Ureter (tissue), 1 donor: ENCODE measurements at regions not wholly inside any gene's neighbourhood (a gene's known extent, or its start where the extent isn't known, plus 50 kb on each side); places are given as distances from the start of the nearest gene placed in this dataset.

ENCODE experiments used
- DNase-seq: peaks from one replicate; pipeline ENCODE4 v3.0.0-alpha.2; 2020; ENCODE audit warnings: low spot score
- donor health status: DM: yes; HTN: yes; CAD: no.

DNA sequence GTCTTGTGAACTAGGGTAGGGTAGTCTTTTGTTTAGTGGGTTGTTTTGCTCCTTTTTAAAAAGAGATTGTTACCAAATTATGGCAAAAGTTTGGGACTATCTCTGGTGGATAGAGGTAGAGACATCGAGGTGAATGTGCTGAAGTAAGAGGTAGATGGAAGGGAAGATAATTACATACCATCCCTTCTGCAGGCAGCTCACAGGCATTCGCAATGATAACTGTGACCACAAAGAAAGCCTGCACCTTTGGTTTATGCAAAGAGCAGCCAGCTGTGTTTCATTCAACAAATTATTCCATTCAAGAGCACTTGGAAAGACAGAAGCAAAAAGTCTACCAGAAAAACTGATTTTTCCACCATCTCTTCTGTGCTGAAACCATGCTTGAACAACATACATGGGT is 155.6 kb downstream of the GATB start:
- no peak for DNase-seq

DNA sequence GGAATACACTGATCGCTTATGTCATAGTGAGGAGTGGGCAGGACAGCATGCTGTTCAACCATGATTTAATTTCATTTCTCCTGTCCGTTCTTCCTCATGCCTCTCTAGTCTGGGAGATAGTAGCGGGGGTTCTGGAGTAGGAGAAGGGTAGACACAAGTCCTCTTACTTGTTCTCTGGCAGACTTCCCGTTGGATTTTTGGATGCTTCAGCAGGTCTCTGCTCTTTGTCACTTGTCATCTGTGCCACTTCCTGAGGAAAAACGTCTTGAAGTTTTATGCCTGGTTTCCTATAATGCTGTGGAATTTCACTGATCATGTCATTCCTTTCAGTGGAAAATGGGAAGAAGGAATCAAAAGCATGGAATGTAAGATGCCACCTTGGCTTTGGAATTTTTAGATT is 154.7 kb downstream of the GATB start:
- DNase-seq: no peak

DNA sequence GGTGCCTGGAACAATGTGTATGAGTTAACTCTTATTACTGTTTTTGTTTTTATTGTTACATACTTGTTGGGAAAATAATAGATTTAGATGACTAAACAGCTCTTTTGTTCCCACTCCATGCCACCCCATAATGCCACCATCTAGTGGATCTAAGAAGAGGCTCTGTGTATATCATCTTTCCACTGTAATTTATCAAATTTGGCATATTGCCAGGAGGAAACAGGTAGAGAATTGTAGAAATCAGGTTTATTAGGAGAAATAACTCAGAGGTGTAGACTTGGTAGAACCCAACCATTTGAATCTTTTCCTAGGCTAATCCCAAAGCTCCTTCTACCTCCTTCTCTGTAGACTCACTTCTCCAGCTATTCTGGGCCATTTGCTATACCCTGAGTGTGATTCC is 150.6 kb downstream of the GATB start:
- no peak for DNase-seq

DNA sequence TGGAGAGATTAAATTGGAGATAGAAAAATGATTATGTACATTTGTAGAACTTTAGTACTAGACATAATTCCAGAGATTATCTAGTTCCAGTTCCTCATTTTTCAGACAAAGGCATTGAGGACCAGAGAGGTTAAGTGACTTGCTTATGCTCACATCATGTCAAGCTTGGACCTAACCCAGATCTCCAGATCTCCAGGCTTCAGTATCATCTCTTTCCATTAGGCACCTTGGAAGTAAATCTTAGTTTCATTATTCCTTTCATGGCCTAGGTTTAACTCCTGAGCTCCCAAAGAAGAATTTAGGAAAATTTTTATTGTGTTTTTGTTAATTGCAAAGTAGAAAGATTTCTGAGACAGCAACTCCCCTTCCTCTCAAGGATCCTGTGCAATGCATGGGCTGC is 148.8 kb downstream of the GATB start:
- no peak for DNase-seq

GRCh38 chr4:151613290-151613689 is 147.5 kb downstream of the GATB start:
- no peak for DNase-seq

- no peak for DNase-seq
These were observed 146.2 kb downstream of the GATB start for GRCh38 chr4:151614561-151614960.

GRCh38 chr4:151618858-151619257 is 141.9 kb downstream of the GATB start:
- DNase-seq: no peak

DNA sequence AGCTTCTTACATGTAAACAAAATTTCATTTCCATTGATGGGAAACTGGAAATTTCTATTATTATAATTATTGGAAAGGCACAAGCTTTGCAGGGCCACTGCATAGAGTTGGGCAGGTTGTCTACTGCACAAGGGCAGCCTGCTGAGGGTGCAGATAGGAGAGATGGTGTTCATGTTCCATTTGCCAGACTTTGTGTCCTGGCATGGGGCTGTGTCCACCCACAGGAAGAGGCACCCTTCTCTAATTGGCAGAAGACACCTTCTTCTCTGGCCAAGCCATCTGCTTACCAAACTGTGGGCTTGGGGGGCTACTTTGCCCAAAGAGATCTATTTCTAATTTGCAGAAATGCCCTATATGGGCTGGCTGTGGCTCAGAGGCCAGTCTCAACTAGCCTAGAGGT is 140.7 kb downstream of the GATB start:
- DNase-seq: no peak
